DOHH2 (cell line): ENCODE measurements at regions not wholly inside any gene's neighbourhood (a gene's known extent, or its start where the extent isn't known, plus 50 kb on each side); places are given as distances from the start of the nearest gene placed in this dataset.

Experiments
- H3F3A ChIP-seq: fragments of 200-600 bp; sonication (generic), shearing (Covaris generic); 2 replicates; pipeline ENCODE4 v1.6.0; 2016; ENCODE audit warnings: antibody characterized with exemption, mild to moderate bottlenecking; ENCODE audit not compliant: control insufficient read depth, insufficient read depth
- H3K27ac ChIP-seq: fragments of 200-600 bp; sonication (generic); 2 replicates; pipeline ENCODE4 v1.5.1; 2014; ENCODE audit warnings: low read depth, mild to moderate bottlenecking, low read length, moderate library complexity
- H3K27me3 ChIP-seq: fragments of 200-600 bp; sonication (generic); 2 replicates; pipeline ENCODE4 v1.6.1; 2014; ENCODE audit warnings: mild to moderate bottlenecking, low read length, mixed read lengths; ENCODE audit not compliant: control insufficient read depth
- H3K36me3 ChIP-seq: fragments of 200-600 bp; sonication (generic); 2 replicates; pipeline ENCODE4 v1.6.1; 2014; ENCODE audit warnings: mild to moderate bottlenecking, low read length, moderate library complexity, mixed read lengths; ENCODE audit not compliant: control insufficient read depth
- H3K4me1 ChIP-seq: fragments of 200-600 bp; sonication (generic); 2 replicates; pipeline ENCODE4 v1.6.1; 2014; ENCODE audit warnings: mild to moderate bottlenecking, low read length, mixed read lengths; ENCODE audit not compliant: control insufficient read depth
- H3K4me2 ChIP-seq: fragments of 200-600 bp; sonication (generic); 2 replicates; pipeline ENCODE4 v1.6.0; 2014; ENCODE audit warnings: mild to moderate bottlenecking, low read length, moderate library complexity
- H3K4me3 ChIP-seq: fragments of 200-600 bp; sonication (generic); 2 replicates; pipeline ENCODE4 v1.5.1; 2014; ENCODE audit warnings: mild to moderate bottlenecking, low read length, mixed read lengths
- H3K79me2 ChIP-seq: fragments of 200-600 bp; sonication (generic); 2 replicates; pipeline ENCODE4 v1.6.1; 2014; ENCODE audit warnings: mild to moderate bottlenecking, low read length, mixed read lengths; ENCODE audit not compliant: control insufficient read depth
- H3K9me2 ChIP-seq: fragments of 200-600 bp; sonication (generic); replicated peaks from 2 replicates; pipeline ENCODE4 v1.6.1; 2014; ENCODE audit warnings: mild to moderate bottlenecking, low read length, mixed read lengths; ENCODE audit not compliant: control insufficient read depth
- H3K9me3 ChIP-seq: fragments of 200-600 bp; sonication (generic); 2 replicates; pipeline ENCODE4 v1.6.1; 2014; ENCODE audit warnings: antibody characterized with exemption, low read length, mixed read lengths; ENCODE audit not compliant: control insufficient read depth, insufficient read depth
- H4K20me1 ChIP-seq: fragments of 200-600 bp; sonication (generic); 2 replicates; pipeline ENCODE4 v1.6.0; 2014; ENCODE audit warnings: low read depth, mild to moderate bottlenecking, antibody characterized with exemption, low read length, moderate library complexity; ENCODE audit not compliant: control insufficient read depth, insufficient read depth
- CTCF ChIP-seq: fragments of 200-600 bp; sonication (generic); IDR thresholded peaks from one replicate; pipeline ENCODE4 v1.5.1; 2014; ENCODE audit warnings: antibody characterized with exemption, mild to moderate bottlenecking, low read depth, low read length; ENCODE audit not compliant: poor library complexity, severe bottlenecking
- EZH2phosphoT487 ChIP-seq: fragments of 200-600 bp; sonication (generic); IDR thresholded peaks from 2 replicates; pipeline ENCODE4 v1.6.1; 2017; ENCODE audit warnings: borderline replicate concordance, mild to moderate bottlenecking, antibody characterized with exemption, low read length, moderate library complexity, mixed read lengths

DNA sequence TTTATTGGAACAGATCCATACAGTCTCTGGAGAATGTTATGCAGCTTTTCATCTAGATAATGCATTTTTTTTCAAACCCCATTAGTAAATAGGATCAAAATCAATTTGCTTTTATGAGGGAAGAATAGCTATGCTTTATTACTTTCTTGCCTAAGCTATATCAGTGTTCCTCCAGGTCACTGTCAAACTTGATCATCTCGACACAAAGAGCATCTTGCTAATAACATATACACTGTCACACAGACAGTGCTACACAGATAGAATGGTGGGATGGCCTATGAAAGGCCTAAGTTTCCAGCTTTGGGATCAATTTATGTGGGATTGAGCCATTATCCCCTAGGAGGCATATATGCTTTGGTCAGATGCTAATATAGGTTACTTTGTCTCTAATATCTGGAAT, 862.9 kb upstream of the SPRY2 start:
- no peaks in the 10 kb centered on the region for H4K20me1 ChIP-seq
- no peaks in the 10 kb centered on the region for H3K4me1 ChIP-seq
- no peaks in the 10 kb centered on the region for H3K36me3 ChIP-seq
- no peaks in the 10 kb centered on the region for H3K27me3 ChIP-seq
- H3K27ac ChIP-seq, result no peak overlapping the region
- H3K4me3 ChIP-seq, result no peak overlapping the region
- H3K9me3 ChIP-seq, result no peaks in the 10 kb centered on the region
- H3F3A ChIP-seq, result no peaks in the 10 kb centered on the region
- H3K79me2 ChIP-seq, result no peaks in the 10 kb centered on the region
- no peaks in the 10 kb centered on the region for H3K9me2 ChIP-seq
- no peak for TF ChIP-seq CTCF
- no peak for TF ChIP-seq EZH2phosphoT487
- H3K4me2 ChIP-seq, result no peak overlapping the region

- H3K9me3 ChIP-seq, result no peaks in the 10 kb centered on the region
- H3K27ac ChIP-seq, result no peak overlapping the region
- H3K79me2 ChIP-seq, result no peaks in the 10 kb centered on the region
- no peaks in the 10 kb centered on the region for H3K36me3 ChIP-seq
- no peaks in the 10 kb centered on the region for H3K27me3 ChIP-seq
- H3K4me1 ChIP-seq, result no peaks in the 10 kb centered on the region
- TF ChIP-seq EZH2phosphoT487, result no peak
- no peak for TF ChIP-seq CTCF
- no peaks in the 10 kb centered on the region for H4K20me1 ChIP-seq
- no peak overlapping the region for H3K4me3 ChIP-seq
- H3K4me2 ChIP-seq, result no peak overlapping the region
- no peaks in the 10 kb centered on the region for H3K9me2 ChIP-seq
- no peaks in the 10 kb centered on the region for H3F3A ChIP-seq
Observed at GRCh38 chr13:81199956-81200355, 859.0 kb upstream of the SPRY2 start.

DNA sequence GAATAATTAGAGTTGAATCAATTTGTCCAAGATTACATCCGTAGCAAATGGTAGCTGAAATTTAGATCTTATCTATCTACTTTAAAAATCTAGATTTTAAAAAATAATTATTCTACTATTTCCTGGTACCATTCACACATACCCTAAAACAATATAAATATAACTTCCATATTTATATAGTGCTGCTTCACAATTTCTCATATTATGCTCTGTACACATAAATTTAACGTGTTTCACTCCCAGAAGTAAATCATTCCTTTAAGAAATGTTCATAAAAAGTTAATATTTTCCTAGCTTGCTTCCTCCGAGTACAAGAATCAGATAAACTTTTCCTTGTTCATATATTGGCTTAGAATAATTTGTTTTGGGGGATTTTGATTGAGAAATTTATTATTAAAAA, 857.0 kb upstream of the SPRY2 start:
- Histone ChIP-seq H3K4me3 (no peak overlapping the region), H3K79me2 (no peaks in the 10 kb centered on the region), H3K36me3 (no peaks in the 10 kb centered on the region), H3K9me3 (no peaks in the 10 kb centered on the region; the same call in 1 of the 2 replicates), H3F3A (no peaks in the 10 kb centered on the region), H4K20me1 (no peaks in the 10 kb centered on the region), H3K4me1 (no peaks in the 10 kb centered on the region), H3K4me2 (no peak overlapping the region), H3K27ac (no peak overlapping the region), H3K27me3 (no peaks in the 10 kb centered on the region), H3K9me2 (no peaks in the 10 kb centered on the region)
- no peak for TF ChIP-seq EZH2phosphoT487
- no peak for TF ChIP-seq CTCF

- H3K4me2 ChIP-seq, result no peak overlapping the region
- no peaks in the 10 kb centered on the region for H3K9me2 ChIP-seq
- no peak overlapping the region for H3K27ac ChIP-seq
Observed at GRCh38 chr13:81197483-81197882, 856.6 kb upstream of the SPRY2 start.

More at GRCh38 chr13:81197483-81197882, 856.6 kb upstream of the SPRY2 start:
- Histone ChIP-seq H3K79me2 (no peaks in the 10 kb centered on the region), H3K27me3 (no peaks in the 10 kb centered on the region), H3K4me1 (no peaks in the 10 kb centered on the region), H3K36me3 (no peaks in the 10 kb centered on the region), H3K9me3 (no peaks in the 10 kb centered on the region; the same call in 1 of the 2 replicates), H4K20me1 (no peaks in the 10 kb centered on the region), H3K4me3 (no peak overlapping the region), H3F3A (no peaks in the 10 kb centered on the region)
- TF ChIP-seq EZH2phosphoT487 (no peak), CTCF (no peak)
